OCI-M2 (cell line): ENCODE measurements at regions not wholly inside any gene's neighbourhood (a gene's known extent, or its start where the extent isn't known, plus 50 kb on each side); places are given as distances from the start of the nearest gene placed in this dataset.
"Not testable (repeated sequence)": the region's sequence is repeated elsewhere in the genome, so short reads cannot be mapped to it uniquely, and the experiment has no call there.

Experiments
- DNase-seq: peaks from one replicate; lab custom pipeline; 2025; ENCODE audit not compliant: unreplicated experiment; lab: John Stamatoyannopoulos, UW

- DNase-seq, result not testable (repeated sequence)
These were observed 104.9 kb upstream of the ALDH3B2 start for GRCh38 chr11:67779189-67779875.

- no peak for DNase-seq
These were observed 102.6 kb upstream of the ALDH3B2 start for GRCh38 chr11:67776852-67777520.

- not testable (repeated sequence) for DNase-seq
These were observed 99.8 kb upstream of the ALDH3B2 start for GRCh38 chr11:67774175-67774574.

- DNase-seq, result not testable (repeated sequence)
These were observed 93.7 kb upstream of the ALDH3B2 start for GRCh38 chr11:67768001-67768730.

GRCh38 chr11:67761211-67761610 lies 86.8 kb upstream of the ALDH3B2 start:
- DNase-seq, result not testable (repeated sequence)

GRCh38 chr11:67759321-67759720 lies 84.9 kb upstream of the ALDH3B2 start:
- not testable (repeated sequence) for DNase-seq

- DNase-seq, result not testable (repeated sequence)
These were observed 84.0 kb upstream of the ALDH3B2 start for GRCh38 chr11:67758467-67758866.

- peak; percentile 1 for DNase-seq
These were observed 83.6 kb upstream of the ALDH3B2 start for GRCh38 chr11:67758009-67758408.

GRCh38 chr11:67753820-67754219 lies 79.4 kb upstream of the ALDH3B2 start:
- not testable (repeated sequence) for DNase-seq

GRCh38 chr11:67745181-67745726 lies 70.8 kb upstream of the ALDH3B2 start:
- DNase-seq, result no peak

GRCh38 chr11:67744231-67744630 lies 69.8 kb upstream of the ALDH3B2 start:
- DNase-seq, result not testable (repeated sequence)

GRCh38 chr11:67738231-67738630 lies 63.8 kb upstream of the ALDH3B2 start:
- not testable (repeated sequence) for DNase-seq

- DNase-seq, result not testable (repeated sequence)
These were observed 63.2 kb upstream of the ALDH3B2 start for GRCh38 chr11:67737562-67738080.

- DNase-seq, result no peak
These were observed 57.8 kb upstream of the ALDH3B2 start for GRCh38 chr11:67732045-67732787.

GRCh38 chr11:67731583-67731982 lies 57.2 kb upstream of the ALDH3B2 start:
- DNase-seq, result no peak

- not testable (repeated sequence) for DNase-seq
These were observed 53.7 kb upstream of the ALDH3B2 start for GRCh38 chr11:67728163-67728571.

GRCh38 chr11:67727066-67728040 lies 52.9 kb upstream of the ALDH3B2 start:
- not testable (repeated sequence) for DNase-seq
